Testis (tissue), 2 donors: ENCODE measurements at regions not wholly inside any gene's neighbourhood (a gene's known extent, or its start where the extent isn't known, plus 50 kb on each side); places are given as distances from the start of the nearest gene placed in this dataset.

Experiments
- DNase-seq: peaks from one replicate; pipeline ENCODE4 v3.0.0-alpha.2; 2019
- H3K27ac ChIP-seq, 2 donors: fragments of 200-600 bp; sonication (generic); one replicate each; pipeline ENCODE4 v1.5.1; 2019
- H3K27me3 ChIP-seq: fragments of 200-600 bp; sonication (generic); one replicate; pipeline ENCODE4 v1.5.1; 2019
- H3K36me3 ChIP-seq: fragments of 200-600 bp; sonication (generic); one replicate; pipeline ENCODE4 v1.5.1; 2017; ENCODE audit warnings: low read depth; ENCODE audit errors: missing control alignments
- H3K4me1 ChIP-seq: fragments of 200-600 bp; sonication (generic); one replicate; pipeline ENCODE4 v1.5.1; 2019
- H3K4me3 ChIP-seq, 2 donors: fragments of 200-600 bp; sonication (generic); one replicate each; pipeline ENCODE4 v1.5.1; 2017 to 2019
- H3K9me3 ChIP-seq: fragments of 200-600 bp; sonication (generic); one replicate; pipeline ENCODE4 v1.5.1; 2017
- CTCF ChIP-seq, 3 experiments: fragments of 450-650 bp in 2 of 3; fragments of 200-600 bp in 1 of 3; sonication (generic) in 1 of 3; IDR thresholded peaks; one replicate each; pipeline ENCODE4 v1.5.1; 2016 to 2019; ENCODE audit warnings: antibody characterized with exemption in 3 of 3, mild to moderate bottlenecking in 2 of 3, moderate library complexity in 1 of 3
- POLR2A ChIP-seq: fragments of 450-650 bp; IDR thresholded peaks from one replicate; pipeline ENCODE4 v1.6.1; 2017; ENCODE audit warnings: antibody characterized with exemption, mild to moderate bottlenecking, moderate library complexity
- WGBS, 2 donors: methylation state at CpG; one replicate each; pipeline ENCODE4 v1.1.5; 2018; 5-methylcytosine and 5-hydroxymethylcytosine counted together
- intact Hi-C: fragments of 100-400 bp; cut with DNase I; formaldehyde crosslinking; loops from one replicate; pipeline ENCODE4 v1.15.1; 2023; ENCODE audit warnings: low total_unique reads

GRCh38 chr13:83618966-83619365, 263.3 kb downstream of the SLITRK1 start:
- Histone ChIP-seq H3K36me3 (no peaks in the 10 kb centered on the region), H3K27me3 (no peaks in the 10 kb centered on the region), H3K4me3 (no peak overlapping the region), H3K27ac (no peak overlapping the region), H3K9me3 (no peaks in the 10 kb centered on the region), H3K4me1 (no peaks in the 10 kb centered on the region)
- intact Hi-C loops: no loop called here
- no peak for DNase-seq
- TF ChIP-seq POLR2A: no peak
- no peak for TF ChIP-seq CTCF (IDR thresholded peaks at IDR 0.05)

- no peak overlapping the region for H3K4me3 ChIP-seq
- DNase-seq: no peak
- TF ChIP-seq CTCF (IDR thresholded peaks at IDR 0.05): no peak
- TF ChIP-seq POLR2A: no peak
- no peaks in the 10 kb centered on the region for H3K27me3 ChIP-seq
- WGBS, 2 donors: 80 to 86% methylated on average over 1 to 16 of the region's 16 CpGs
- no peak overlapping the region for H3K27ac ChIP-seq
- H3K4me1 ChIP-seq: no peaks in the 10 kb centered on the region
- intact Hi-C loops: no loop called here
- H3K36me3 ChIP-seq: no peaks in the 10 kb centered on the region
- no peaks in the 10 kb centered on the region for H3K9me3 ChIP-seq
Measured at GRCh38 chr13:83613524-83613923, 268.8 kb downstream of the SLITRK1 start.

GRCh38 chr13:83601539-83601938, 280.7 kb downstream of the SLITRK1 start:
- TF ChIP-seq CTCF (IDR thresholded peaks at IDR 0.05) (no peak), POLR2A (no peak)
- no peaks in the 10 kb centered on the region for H3K36me3 ChIP-seq
- 59% methylated on average over 1 of the region's 1 CpG for WGBS, 2 donors
- no peaks in the 10 kb centered on the region for H3K27me3 ChIP-seq
- no peaks in the 10 kb centered on the region for H3K9me3 ChIP-seq
- H3K27ac ChIP-seq: no peak overlapping the region
- DNase-seq: no peak
- intact Hi-C loops: no loop called here
- no peak overlapping the region for H3K4me3 ChIP-seq
- H3K4me1 ChIP-seq: no peaks in the 10 kb centered on the region

GRCh38 chr13:83592095-83592494, 290.2 kb downstream of the SLITRK1 start:
- no peak for TF ChIP-seq CTCF (IDR thresholded peaks at IDR 0.05)
- TF ChIP-seq POLR2A: no peak
- no peaks in the 10 kb centered on the region for H3K9me3 ChIP-seq
- intact Hi-C loops: no loop called here
- no peaks in the 10 kb centered on the region for H3K4me1 ChIP-seq
- no peak overlapping the region for H3K27ac ChIP-seq
- H3K4me3 ChIP-seq: no peak overlapping the region
- DNase-seq: no peak
- H3K36me3 ChIP-seq: no peaks in the 10 kb centered on the region
- no peaks in the 10 kb centered on the region for H3K27me3 ChIP-seq

- Histone ChIP-seq H3K27ac (no peak overlapping the region), H3K4me1 (no peaks in the 10 kb centered on the region), H3K36me3 (no peaks in the 10 kb centered on the region), H3K27me3 (no peaks in the 10 kb centered on the region), H3K4me3 (no peak overlapping the region), H3K9me3 (no peaks in the 10 kb centered on the region)
- TF ChIP-seq POLR2A: no peak
- TF ChIP-seq CTCF (IDR thresholded peaks at IDR 0.05): no peak
- DNase-seq: no peak
- WGBS, 2 donors: 74 to 75% methylated on average over 1 of the region's 1 CpG
- intact Hi-C loops: no loop called here
Measured at GRCh38 chr13:83589814-83590213, 292.5 kb downstream of the SLITRK1 start.
